Stimulated activated CD4-positive, alpha-beta T cell treated with anti-CD3 and anti-CD28 coated beads, Interleukin-12 subunit alpha, Interleukin-12 subunit beta, amount 100 ng/mL, for 48 hours (primary cell): ENCODE measurements at regions not wholly inside any gene's neighbourhood (a gene's known extent, or its start where the extent isn't known, plus 50 kb on each side); places are given as distances from the start of the nearest gene placed in this dataset.
"Not testable (repeated sequence)": the region's sequence is repeated elsewhere in the genome, so short reads cannot be mapped to it uniquely, and the experiment has no call there.

ENCODE experiments used
- DNase-seq, 3 donors: peaks; one replicate each; pipeline ENCODE4 v3.0.0-alpha.2; 2020; ENCODE audit warnings: low read depth in 2 of 3, low spot score in 1 of 3

DNA sequence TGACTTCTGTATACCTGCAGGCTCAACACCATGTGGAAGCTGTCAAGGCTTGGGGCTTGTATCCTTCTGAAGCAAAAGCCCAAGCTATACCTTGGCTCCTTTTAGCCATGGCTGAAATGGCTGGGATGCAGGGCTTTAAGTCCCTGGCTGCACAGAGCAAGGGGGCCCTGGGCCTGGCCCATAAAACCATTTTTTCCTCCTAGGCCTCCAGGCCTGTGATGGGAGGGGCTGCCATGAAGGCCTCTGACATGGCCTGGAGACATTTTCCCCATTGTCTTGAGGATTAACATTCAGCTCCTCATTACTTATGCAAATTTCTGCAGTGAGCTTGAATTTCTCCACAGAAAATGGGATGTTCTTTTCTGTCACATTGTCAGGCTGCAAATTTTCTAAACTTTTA, 878.0 kb upstream of the SOX11 start:
- not testable (repeated sequence) for DNase-seq

DNA sequence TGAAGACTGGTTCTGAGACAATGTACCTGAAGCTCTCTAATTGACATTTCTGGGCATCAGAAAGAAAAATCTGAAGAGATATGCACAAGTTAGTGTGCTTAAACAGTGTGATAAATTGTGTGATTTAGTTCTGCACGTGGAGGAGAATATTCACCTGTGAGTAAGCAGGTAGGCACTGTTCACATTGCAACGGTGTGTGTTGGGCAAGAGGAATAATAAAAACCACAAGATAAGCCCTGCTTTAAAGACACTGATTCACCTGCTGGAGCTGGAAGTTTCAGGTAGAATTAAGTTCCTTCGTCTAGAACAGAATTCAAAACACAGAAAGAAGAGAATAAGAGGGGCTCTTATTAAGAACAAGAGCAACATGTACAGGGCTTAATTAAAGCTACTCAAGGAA, 864.3 kb upstream of the SOX11 start:
- DNase-seq, result no peak

DNA sequence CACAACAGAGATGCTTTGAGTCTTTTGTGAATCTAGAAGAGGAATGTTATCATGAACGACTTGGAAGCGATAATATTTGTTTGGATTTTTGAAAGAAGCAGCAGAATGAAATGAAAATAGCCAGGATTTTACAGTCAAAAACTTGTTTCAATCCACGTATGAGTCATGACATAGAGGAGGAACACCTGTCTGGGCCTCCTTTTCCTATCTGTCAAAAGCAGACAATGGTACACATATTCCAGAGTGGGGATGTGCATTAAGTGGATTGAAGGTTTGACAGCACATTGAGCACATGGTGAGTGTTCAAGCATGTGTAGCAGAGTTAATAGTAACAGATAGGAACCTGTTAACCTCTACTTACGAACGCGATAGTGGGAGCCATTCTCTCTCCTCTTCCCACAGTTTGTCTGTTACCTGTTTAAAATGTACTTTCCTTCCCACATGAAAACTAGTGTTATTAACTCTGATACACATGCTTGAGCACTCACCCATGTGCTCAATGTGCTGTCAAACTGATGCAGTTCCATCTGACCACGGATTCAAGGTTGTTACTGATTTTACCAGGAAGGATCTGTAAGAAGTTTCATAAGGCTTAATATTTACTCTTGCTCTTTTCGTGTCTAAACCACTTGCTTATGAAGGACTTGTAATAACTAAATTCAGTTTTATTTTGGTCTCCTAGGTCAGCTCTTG, 863.4 kb upstream of the SOX11 start:
- no peak for DNase-seq

GRCh38 chr2:4831751-4832150, 860.4 kb upstream of the SOX11 start:
- DNase-seq, result no peak

DNA sequence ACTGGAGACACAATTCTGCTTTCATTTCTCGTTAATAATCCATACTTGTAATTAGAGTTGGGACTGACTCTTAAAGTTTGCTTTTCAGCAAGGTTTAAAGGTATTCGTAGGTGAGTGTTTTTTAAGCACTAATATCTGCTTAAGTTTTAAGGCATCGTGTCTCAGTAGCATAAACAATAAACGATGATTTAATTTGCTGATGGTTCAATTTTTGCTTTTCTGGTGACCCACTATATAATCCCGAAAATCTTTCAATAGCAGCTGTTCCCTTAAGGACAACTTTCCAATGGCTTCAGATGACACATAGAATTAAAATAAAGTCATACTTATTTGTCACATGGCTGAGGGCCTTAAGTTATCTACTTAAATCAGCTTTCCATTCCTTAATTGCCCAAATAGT, 859.5 kb upstream of the SOX11 start:
- DNase-seq, result no peak

GRCh38 chr2:4838626-4839025, 853.6 kb upstream of the SOX11 start:
- no peak for DNase-seq

DNA sequence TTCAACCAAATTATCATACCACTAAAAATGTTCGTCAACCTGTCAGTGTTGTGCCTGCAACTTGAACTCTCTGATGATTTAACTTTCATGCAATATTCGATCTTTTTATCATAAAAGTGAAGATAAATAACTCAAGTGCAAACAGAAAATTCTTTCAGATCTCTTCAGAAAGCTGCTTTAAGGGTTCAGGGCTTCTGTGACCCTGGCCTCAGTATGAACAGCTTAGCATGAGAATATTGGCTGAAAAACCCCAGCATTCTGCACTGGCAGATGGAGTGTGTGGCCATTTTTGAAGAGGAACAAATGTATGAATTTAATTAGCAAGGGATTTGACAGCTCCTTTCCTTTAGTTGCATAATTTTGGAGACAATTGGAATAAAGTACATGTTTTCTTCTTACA, 851.4 kb upstream of the SOX11 start:
- no peak for DNase-seq

DNA sequence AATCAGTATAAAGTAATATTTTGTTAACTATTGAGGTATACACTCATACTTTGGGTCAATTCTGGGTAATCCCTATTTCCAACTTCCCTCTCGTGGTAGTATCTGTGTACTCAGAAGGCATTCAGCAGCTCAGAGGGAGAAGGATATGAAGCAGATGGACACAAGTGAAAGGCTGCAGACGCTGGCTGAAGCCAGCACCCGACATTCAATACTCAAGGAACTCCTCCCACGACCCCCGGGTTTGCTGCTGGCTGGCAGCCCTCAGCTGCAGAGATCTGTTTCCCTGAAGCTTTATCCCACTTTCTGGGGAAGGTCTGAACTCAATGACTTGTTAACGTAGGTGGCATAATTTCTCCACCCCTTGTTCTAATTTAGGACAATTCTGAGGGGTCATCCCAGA, 847.3 kb upstream of the SOX11 start:
- DNase-seq, result no peak

DNA sequence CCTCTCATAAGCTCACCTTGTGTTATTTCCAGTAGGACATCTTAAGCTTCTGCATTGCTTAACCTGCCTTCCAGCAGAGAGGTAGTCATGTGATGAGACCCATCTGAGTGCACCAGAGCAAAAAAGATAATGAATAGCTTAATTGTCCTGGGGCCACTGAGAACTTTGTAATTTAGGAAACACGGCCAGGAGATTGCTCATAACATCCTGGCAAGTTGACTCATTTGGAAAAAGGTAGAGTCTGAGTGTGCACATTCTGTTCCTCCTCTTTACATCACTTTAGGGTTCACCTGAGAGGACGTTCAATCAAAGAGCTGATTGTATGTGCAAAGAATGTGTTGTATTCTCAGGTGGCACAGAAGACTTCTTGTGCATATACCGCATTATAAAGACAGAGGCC, 830.2 kb upstream of the SOX11 start:
- DNase-seq, result no peak

DNA sequence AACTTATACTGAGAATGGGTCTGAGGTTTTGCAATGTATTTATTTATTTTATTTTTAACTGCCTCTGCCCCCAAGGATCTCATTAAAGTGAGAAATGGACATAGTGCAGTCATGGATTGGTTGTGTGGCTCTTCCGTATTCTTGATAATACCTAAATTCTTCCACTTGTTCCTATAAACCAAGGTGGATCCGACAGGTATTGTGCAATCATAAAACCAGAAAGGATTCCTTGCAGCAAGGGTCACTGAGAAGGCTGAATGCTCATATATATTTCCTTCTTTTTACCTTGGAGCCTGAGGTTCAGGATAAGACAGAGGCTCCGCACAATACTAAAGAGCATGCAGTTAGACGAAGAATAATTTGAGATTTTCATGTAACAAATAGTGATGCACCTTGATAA, 826.0 kb upstream of the SOX11 start:
- DNase-seq, result no peak

GRCh38 chr2:4868466-4868865, 823.7 kb upstream of the SOX11 start:
- DNase-seq, result no peak

- DNase-seq, result no peak
These were observed 823.0 kb upstream of the SOX11 start for GRCh38 chr2:4869154-4869553.

DNA sequence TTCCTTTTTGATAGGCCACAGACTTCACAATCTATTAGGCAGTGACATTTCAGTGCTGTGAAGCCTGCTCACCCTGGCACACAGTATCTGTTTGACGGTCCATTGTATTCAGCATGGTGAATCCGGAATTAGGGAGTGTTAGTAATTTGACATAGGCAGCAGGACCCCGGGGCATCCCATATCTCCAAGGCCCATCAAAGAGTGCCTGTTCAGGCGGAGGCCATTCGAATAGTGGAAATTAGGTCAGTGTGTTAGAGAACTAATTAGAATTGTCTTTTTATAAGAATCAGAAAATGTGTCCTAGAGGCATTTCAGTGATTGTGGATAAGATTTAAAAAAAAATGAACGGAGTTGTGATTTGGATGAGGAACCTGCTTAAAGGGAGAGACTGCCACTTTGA, 818.8 kb upstream of the SOX11 start:
- DNase-seq, result no peak

GRCh38 chr2:4873876-4874593, 818.1 kb upstream of the SOX11 start:
- no peak for DNase-seq

DNA sequence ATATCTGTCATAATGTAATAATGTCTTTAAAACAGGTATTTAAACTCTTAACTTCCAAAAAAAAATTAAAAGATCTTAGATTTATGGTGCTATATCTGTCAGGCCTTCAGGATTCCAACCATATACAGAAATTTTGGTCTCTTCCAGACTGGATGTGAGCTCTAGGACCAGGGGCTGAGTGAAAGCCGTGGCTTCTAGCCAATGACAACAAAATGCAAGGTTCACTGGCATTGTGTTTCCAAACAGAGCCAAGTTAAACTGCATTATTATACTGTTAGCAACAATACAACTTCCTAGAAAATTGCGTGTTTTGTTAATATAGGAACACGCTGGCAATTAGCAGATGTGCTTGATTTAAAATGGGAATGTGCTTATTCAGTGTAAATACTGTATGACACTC, 809.8 kb upstream of the SOX11 start:
- DNase-seq, result no peak

DNA sequence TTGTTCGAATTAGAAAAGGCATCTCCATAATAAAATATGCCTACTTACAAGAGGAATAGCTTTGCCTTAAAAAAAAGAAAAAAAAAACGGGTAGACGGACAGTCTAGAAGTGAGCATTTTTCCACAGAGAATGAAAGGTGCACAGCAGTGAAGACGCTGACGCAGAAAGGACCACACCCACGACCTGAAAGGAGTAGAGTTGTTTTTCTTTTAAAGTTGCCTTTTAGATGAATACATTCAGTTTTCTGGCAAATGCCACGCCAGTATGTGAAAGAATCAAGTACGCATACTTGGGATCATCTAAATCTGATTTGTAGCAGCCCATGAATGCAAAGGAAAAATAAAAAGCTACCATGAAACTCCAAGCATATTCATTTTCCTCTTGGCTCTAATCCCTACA, 809.2 kb upstream of the SOX11 start:
- DNase-seq, result no peak

GRCh38 chr2:4883375-4883774, 808.8 kb upstream of the SOX11 start:
- no peak for DNase-seq

DNA sequence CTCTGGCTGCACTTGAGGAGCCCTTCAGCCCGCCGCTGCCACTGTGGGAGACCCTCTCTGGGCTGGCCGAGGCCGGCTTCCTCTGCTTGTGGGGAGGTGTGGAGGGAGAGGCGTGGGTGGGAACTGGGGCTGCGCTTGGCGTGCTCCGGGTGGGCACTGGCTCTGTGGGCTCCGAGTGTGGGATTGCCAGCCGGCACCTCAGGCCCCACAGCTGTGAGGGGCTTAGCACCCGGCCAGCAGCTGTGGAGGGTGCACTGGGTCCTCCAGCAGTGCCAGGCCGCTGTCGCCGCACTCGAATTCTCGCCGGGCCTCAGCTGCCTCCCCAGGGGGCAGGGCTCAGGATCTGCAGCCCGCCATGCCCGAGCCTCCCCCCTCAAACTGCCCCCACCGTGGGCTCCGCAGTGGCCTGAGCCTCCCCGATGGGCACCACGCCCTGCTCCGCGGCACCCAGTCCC, 808.0 kb upstream of the SOX11 start:
- no peak for DNase-seq

DNA sequence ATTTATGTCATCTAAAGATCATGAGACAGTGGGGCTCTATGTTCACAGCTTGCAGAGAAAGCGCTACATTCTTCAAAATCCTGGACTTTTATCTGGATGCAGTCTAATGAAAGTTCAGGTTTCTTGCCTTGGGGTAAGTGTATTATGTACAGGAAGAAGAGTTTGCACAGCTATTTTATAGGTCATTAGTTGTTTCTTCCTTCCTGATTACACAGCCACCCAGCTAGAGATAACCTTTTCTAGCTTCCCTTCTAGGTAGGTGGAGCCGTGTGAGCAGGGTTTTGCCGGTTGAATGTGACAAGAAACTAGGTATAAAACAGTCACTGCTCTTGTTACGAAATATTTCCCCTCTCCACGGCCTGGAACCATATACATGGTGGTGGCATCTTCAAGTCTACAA, 800.8 kb upstream of the SOX11 start:
- DNase-seq, result no peak

DNA sequence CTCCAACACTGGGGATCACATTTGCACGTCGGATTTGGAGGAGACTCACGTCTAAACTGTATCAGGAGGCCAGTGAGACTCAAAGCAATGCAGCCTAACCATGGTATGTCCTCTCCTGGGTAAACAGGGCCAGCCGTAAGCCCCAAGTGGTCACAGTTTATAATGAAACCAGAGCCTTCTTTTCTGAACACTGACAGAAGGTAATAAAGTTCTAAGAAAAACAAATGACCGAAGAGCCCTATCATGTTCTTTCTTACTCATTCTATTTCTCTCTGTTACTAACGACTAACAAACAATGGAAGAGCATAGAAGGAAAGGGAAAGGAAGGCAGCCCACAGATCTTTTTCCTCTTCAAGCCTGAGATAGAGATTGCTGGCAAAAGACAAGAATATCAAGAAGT, 796.8 kb upstream of the SOX11 start:
- no peak for DNase-seq

- no peak for DNase-seq
These were observed 793.5 kb upstream of the SOX11 start for GRCh38 chr2:4898706-4899105.

GRCh38 chr2:4900242-4900641, 791.9 kb upstream of the SOX11 start:
- DNase-seq, result no peak
